ENCODE measurements at regions not wholly inside any gene's neighbourhood (a gene's known extent, or its start where the extent isn't known, plus 50 kb on each side); places are given as distances from the start of the nearest gene placed in this dataset.

DNA sequence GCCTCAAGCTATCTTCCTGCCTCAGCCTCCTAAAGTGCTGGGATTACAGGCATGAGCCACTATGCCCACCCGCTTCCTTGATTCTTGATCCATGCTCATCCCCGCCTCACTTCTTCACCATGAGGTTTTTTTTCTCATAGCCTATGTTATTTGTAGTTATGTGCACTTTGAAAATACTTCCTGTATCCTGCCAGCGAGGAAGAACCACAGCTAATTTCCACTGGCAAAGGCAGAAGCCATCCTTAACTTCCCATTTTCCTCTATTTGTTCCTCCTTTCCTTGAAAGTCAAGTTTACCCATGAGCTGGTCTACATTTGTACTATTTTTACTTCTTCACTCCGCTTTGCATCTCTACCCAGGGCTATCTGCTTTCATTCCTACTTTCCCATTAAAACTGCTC lies 189.7 kb upstream of the ZFHX3 start:
- CTCF ChIA-PET: no interaction called here
- POLR2A ChIA-PET: no interaction called here
- TF ChIP-seq FOXK2 (IDR thresholded peaks at IDR 0.05) (no peak), TARDBP (IDR thresholded peaks at IDR 0.05) (no peak), FOXM1 (IDR thresholded peaks at IDR 0.05; ENCODE audit: borderline replicate concordance) (no peak), SUZ12 (IDR thresholded peaks at IDR 0.05) (no peak)

DNA sequence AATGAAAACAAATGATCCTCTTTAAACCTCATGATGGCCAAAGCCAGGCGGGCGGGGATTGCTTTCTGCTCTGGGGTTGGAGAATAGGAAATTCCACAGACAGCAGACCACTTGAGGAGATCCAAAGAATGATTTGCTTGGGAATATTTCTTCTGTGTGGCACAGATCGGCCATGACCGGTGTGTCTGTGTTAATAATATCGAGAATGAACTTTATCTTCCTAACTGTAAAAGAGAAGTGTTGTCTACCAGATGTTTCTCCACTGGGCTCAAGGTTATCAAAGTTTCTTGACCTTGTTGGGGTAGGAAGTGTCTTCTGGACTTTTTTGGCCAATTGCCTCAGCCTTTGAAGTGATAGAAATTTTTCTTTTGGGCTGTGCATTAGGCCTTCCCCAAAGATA lies 186.6 kb upstream of the ZFHX3 start:
- CTCF ChIA-PET: no interaction called here
- TF ChIP-seq SUZ12 (IDR thresholded peaks at IDR 0.05) (no peak), FOXK2 (IDR thresholded peaks at IDR 0.05) (no peak), CTBP1 (IDR thresholded peaks at IDR 0.05; ENCODE audit: borderline replicate concordance) (no peak), FOXA1 (IDR thresholded peaks at IDR 0.05) (no peak), ELF4 (IDR thresholded peaks at IDR 0.05) (no peak), SP1 (IDR thresholded peaks at IDR 0.05) (no peak), FOXM1 (IDR thresholded peaks at IDR 0.05; ENCODE audit: borderline replicate concordance) (no peak), L3MBTL2 (conservative IDR thresholded peaks at IDR 0.05) (no peak), LEF1 (IDR thresholded peaks at IDR 0.05; ENCODE audit: borderline replicate concordance) (no peak), ZNF384 (IDR thresholded peaks at IDR 0.05) (no peak)
- POLR2A ChIA-PET: no interaction called here
- DNase-seq (ENCODE audit: extremely low spot score): no peak

More for the DNA sequence above, 189.7 kb upstream of the ZFHX3 start:
- no peak for DNase-seq (ENCODE audit: extremely low spot score)

DNA sequence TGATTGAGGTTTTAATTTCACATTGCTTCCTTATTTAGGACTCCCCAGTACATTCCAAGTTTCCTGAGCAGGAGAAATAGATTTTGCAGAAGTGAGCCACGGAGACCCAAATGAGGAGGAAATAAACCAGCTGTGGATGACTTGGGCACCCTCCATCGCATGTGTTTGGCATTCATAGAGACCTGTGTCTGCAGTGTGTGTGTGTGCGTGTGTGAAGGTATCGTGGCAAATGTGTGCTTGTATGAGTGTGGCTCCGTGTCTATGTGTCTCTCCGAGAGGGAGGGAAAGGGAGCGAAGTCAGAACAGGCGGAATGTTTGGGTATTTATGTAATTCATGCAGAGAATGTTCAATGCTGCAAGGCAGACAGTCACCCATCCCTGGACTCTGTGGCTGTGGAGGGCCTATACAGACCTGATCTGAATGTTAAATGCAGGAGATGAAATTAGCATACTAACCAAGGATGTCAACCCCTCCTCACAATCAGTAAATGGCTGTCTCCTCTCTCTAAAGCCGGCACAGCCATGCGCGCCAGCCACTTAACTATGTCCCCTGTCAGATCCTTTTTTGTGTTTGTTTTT lies 186.0 kb upstream of the ZFHX3 start:
- TF ChIP-seq FOXA1 (IDR thresholded peaks at IDR 0.05) (no peak), SUZ12 (IDR thresholded peaks at IDR 0.05) (no peak), NFRKB (IDR thresholded peaks at IDR 0.05) (no peak), ZNF384 (IDR thresholded peaks at IDR 0.05) (no peak), BHLHE40 (IDR thresholded peaks at IDR 0.05; ENCODE audit: borderline replicate concordance) (no peak), FOXK2 (IDR thresholded peaks at IDR 0.05) (no peak), CTBP1 (IDR thresholded peaks at IDR 0.05; ENCODE audit: borderline replicate concordance) (no peak), FOXM1 (IDR thresholded peaks at IDR 0.05; ENCODE audit: borderline replicate concordance) (no peak), L3MBTL2 (conservative IDR thresholded peaks at IDR 0.05) (no peak), ELF4 (IDR thresholded peaks at IDR 0.05) (no peak), LEF1 (IDR thresholded peaks at IDR 0.05; ENCODE audit: borderline replicate concordance) (no peak), TARDBP (IDR thresholded peaks at IDR 0.05) (no peak), HDGF (IDR thresholded peaks at IDR 0.05; ENCODE audit: borderline replicate concordance) (no peak), ARNT (IDR thresholded peaks at IDR 0.05) (no peak), SP1 (IDR thresholded peaks at IDR 0.05) (no peak)
- TF ChIP-seq, protein P1, sequence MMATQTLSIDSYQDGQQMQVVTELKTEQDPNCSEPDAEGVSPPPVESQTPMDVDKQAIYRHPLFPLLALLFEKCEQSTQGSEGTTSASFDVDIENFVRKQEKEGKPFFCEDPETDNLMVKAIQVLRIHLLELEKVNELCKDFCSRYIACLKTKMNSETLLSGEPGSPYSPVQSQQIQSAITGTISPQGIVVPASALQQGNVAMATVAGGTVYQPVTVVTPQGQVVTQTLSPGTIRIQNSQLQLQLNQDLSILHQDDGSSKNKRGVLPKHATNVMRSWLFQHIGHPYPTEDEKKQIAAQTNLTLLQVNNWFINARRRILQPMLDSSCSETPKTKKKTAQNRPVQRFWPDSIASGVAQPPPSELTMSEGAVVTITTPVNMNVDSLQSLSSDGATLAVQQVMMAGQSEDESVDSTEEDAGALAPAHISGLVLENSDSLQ (IDR thresholded peaks at IDR 0.05): no peak
- CTCF ChIA-PET: no interaction called here
- POLR2A ChIA-PET: no interaction called here
- DNase-seq (ENCODE audit: extremely low spot score): no peak

DNA sequence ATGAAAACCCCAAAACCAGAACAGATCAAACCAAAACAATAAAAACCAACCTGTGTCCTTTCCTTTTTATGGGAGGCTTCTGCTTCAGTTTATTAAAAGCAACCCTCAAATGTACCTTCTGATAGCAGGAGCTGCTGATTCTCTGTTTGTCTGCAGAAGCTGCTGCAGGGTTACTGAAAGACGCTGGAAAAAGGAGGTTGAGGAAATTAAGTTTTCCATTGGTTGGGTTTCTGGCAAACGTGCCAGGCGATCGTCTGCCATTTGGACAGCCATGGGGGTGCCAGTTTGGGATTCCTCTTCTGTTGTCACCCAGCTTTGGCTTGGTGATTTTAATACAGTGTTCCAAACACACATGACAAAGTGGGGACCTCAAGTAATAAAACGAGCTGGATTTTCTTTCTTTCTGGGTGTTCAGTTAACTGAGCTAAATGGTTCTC lies 185.4 kb upstream of the ZFHX3 start:
- no peak for TF ChIP-seq FOXK2 (IDR thresholded peaks at IDR 0.05)
- TF ChIP-seq ELF4 (IDR thresholded peaks at IDR 0.05): no peak
- TF ChIP-seq HDGF (IDR thresholded peaks at IDR 0.05; ENCODE audit: borderline replicate concordance): no peak
- no peak for TF ChIP-seq FOXM1 (IDR thresholded peaks at IDR 0.05; ENCODE audit: borderline replicate concordance)
- TF ChIP-seq CTBP1 (IDR thresholded peaks at IDR 0.05; ENCODE audit: borderline replicate concordance): no peak
- TF ChIP-seq LEF1 (IDR thresholded peaks at IDR 0.05; ENCODE audit: borderline replicate concordance): no peak
- TF ChIP-seq ZNF384 (IDR thresholded peaks at IDR 0.05): no peak
- no peak for TF ChIP-seq BHLHE40 (IDR thresholded peaks at IDR 0.05; ENCODE audit: borderline replicate concordance)
- TF ChIP-seq, protein P1 (IDR thresholded peaks at IDR 0.05): no peak
- no peak for TF ChIP-seq NFRKB (IDR thresholded peaks at IDR 0.05)
- CTCF ChIA-PET: interaction anchor here (0.7 kb wide), 1 partner anchor 8 kb away, joined by 3 read pairs; no protein-coding TSS in a partner anchor
- no peak for DNase-seq (ENCODE audit: extremely low spot score)
- POLR2A ChIA-PET: no interaction called here

DNA sequence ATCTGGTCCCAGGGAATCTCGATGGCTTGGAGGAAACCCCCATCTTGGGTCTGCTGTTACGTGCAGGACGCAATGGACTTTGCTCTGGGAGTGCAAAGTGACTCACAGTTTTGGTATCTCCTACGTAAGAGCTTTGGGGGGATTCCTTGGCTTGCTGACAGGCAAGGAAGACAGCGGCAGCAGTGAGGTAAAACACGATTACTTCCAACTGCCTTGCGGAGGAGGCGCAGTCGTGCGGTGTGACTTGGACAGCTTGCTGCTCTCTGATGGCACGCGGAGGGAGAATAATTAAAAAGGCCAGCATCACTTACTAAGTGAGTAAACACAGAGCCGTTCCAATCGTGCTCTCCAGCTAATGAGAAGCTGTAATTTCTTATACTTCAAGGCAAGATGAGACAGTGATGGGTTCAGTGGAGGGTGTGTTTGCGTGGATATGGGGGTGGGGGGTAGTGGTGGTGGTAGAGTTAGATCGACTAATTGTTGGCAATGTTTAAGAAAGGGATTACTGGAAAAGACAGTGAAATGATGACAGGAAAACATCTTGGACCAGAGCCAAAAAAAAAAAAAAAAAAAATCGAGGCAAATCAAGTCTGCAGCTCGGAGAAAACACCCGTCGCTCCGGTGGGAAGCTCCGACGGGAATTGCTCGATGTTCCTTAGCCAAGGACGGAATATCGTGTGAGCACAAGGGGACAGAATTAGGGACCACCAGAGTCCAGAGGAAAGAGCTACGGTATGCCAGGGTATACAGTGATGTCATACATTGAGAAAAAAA lies 184.8 kb upstream of the ZFHX3 start:
- CTCF ChIA-PET: interaction anchor here (0.7 kb wide), 1 partner anchor 9 kb away, joined by 3 read pairs; no protein-coding TSS in a partner anchor
- DNase-seq (ENCODE audit: extremely low spot score): peak; percentile 48
- POLR2A ChIA-PET: interaction anchor here (0.9 kb wide), 1 partner anchor 11 kb away, joined by 3 read pairs; no protein-coding TSS in a partner anchor
- TF ChIP-seq TARDBP (IDR thresholded peaks at IDR 0.05) (no peak), HDGF (IDR thresholded peaks at IDR 0.05; ENCODE audit: borderline replicate concordance) (no peak), NFRKB (IDR thresholded peaks at IDR 0.05) (no peak), LEF1 (IDR thresholded peaks at IDR 0.05; ENCODE audit: borderline replicate concordance) (no peak), SUZ12 (IDR thresholded peaks at IDR 0.05) (no peak), ELF4 (IDR thresholded peaks at IDR 0.05) (no peak), L3MBTL2 (conservative IDR thresholded peaks at IDR 0.05) (no peak), CTBP1 (IDR thresholded peaks at IDR 0.05; ENCODE audit: borderline replicate concordance) (no peak), ZNF384 (IDR thresholded peaks at IDR 0.05) (no peak)
- TF ChIP-seq, protein P1 (IDR thresholded peaks at IDR 0.05): no peak

Measured in HEK293T (cell line).